Mesenchymal stem cell (in vitro differentiated cells and primary cell): ENCODE measurements at regions not wholly inside any gene's neighbourhood (a gene's known extent, or its start where the extent isn't known, plus 50 kb on each side); places are given as distances from the start of the nearest gene placed in this dataset.

Experiments
- DNase-seq: peaks from one replicate; pipeline ENCODE4 v3.0.0-alpha.2; 2013
- H2AFZ ChIP-seq: one replicate; pipeline ENCODE4 v1.6.1; 2013; ENCODE audit warnings: low read depth, mild to moderate bottlenecking, control low read depth, inconsistent platforms, low read length, moderate library complexity
- H2AK5ac ChIP-seq: 2 replicates; pipeline ENCODE4 v1.6.1; 2013; ENCODE audit warnings: low read length, moderate library complexity, mild to moderate bottlenecking, inconsistent platforms; ENCODE audit not compliant: severe bottlenecking
- H2BK120ac ChIP-seq: one replicate; pipeline ENCODE4 v1.6.1; 2013; ENCODE audit warnings: low read depth, mild to moderate bottlenecking, inconsistent platforms, low read length, moderate library complexity
- H2BK12ac ChIP-seq, 2 experiments: one replicate each; pipeline ENCODE4 v1.6.1; 2013; ENCODE audit warnings: inconsistent platforms in 2 of 2, low read length in 2 of 2, mild to moderate bottlenecking in 2 of 2, moderate library complexity in 2 of 2, control low read depth in 1 of 2
- H2BK15ac ChIP-seq: one replicate; pipeline ENCODE4 v1.6.1; 2013; ENCODE audit warnings: mild to moderate bottlenecking, low read depth, inconsistent platforms; ENCODE audit not compliant: poor library complexity, severe bottlenecking
- H2BK5ac ChIP-seq: 2 replicates; pipeline ENCODE4 v1.6.1; 2013; ENCODE audit warnings: low read depth, mild to moderate bottlenecking, low read length, control low read depth, inconsistent platforms; ENCODE audit not compliant: poor library complexity, severe bottlenecking
- H3K14ac ChIP-seq, 2 experiments: one replicate each; pipeline ENCODE4 v1.6.1; 2013; ENCODE audit warnings: inconsistent platforms in 2 of 2, low read length in 2 of 2, control low read depth in 1 of 2, mild to moderate bottlenecking in 1 of 2, moderate library complexity in 1 of 2
- H3K18ac ChIP-seq, 2 experiments: one replicate each; pipeline ENCODE4 v1.6.1; 2013; ENCODE audit warnings: inconsistent platforms in 2 of 2, low read length in 2 of 2, control low read depth in 1 of 2, low read depth in 1 of 2, mild to moderate bottlenecking in 1 of 2
- H3K23ac ChIP-seq, 2 experiments: one replicate each; pipeline ENCODE4 v1.6.1; 2013; ENCODE audit warnings: inconsistent platforms in 2 of 2, low read length in 2 of 2, mild to moderate bottlenecking in 2 of 2, moderate library complexity in 2 of 2, control low read depth in 1 of 2
- H3K27ac ChIP-seq: 2 replicates; pipeline ENCODE4 v1.5.1; 2013; ENCODE audit warnings: mild to moderate bottlenecking, moderate library complexity, low read length, control low read depth, inconsistent platforms; ENCODE audit not compliant: poor library complexity, severe bottlenecking
- H3K27me3 ChIP-seq, 2 experiments: 2 replicates each; pipeline versions ENCODE4 v1.6.1 to v1.7.0; 2013; ENCODE audit warnings: low read length in 2 of 2, mild to moderate bottlenecking in 2 of 2, moderate library complexity in 2 of 2, control low read depth in 1 of 2, inconsistent platforms in 1 of 2; ENCODE audit not compliant: control insufficient read depth in 1 of 2, insufficient read depth in 1 of 2
- H3K36me3 ChIP-seq, 2 experiments: 2 replicates each; pipeline versions ENCODE4 v1.6.1 to v1.7.0; 2013; ENCODE audit warnings: low read length in 2 of 2, control low read depth in 1 of 2, inconsistent platforms in 1 of 2, low read depth in 1 of 2, mild to moderate bottlenecking in 1 of 2; ENCODE audit not compliant: insufficient read depth in 2 of 2, control insufficient read depth in 1 of 2
- H3K4ac ChIP-seq, 2 experiments: one replicate each; pipeline ENCODE4 v1.6.1; 2013; ENCODE audit warnings: inconsistent platforms in 2 of 2, low read length in 2 of 2, mild to moderate bottlenecking in 2 of 2, moderate library complexity in 2 of 2, control low read depth in 1 of 2, low read depth in 1 of 2
- H3K4me1 ChIP-seq: 2 replicates; pipeline ENCODE4 v1.6.1; 2013; ENCODE audit warnings: low read depth, low read length, control low read depth; ENCODE audit not compliant: control insufficient read depth, insufficient read depth
- H3K4me2 ChIP-seq: 2 replicates; pipeline ENCODE4 v1.6.1; 2013; ENCODE audit warnings: low read length, mild to moderate bottlenecking, inconsistent platforms; ENCODE audit not compliant: poor library complexity, severe bottlenecking
- H3K4me3 ChIP-seq, 2 experiments: 2 replicates each; pipeline versions ENCODE4 v1.5.1 to v1.7.0; 2013; ENCODE audit warnings: low read length in 2 of 2, mild to moderate bottlenecking in 2 of 2, control low read depth in 1 of 2, low read depth in 1 of 2; ENCODE audit not compliant: insufficient read depth in 1 of 2
- H3K79me1 ChIP-seq: replicated peaks from 2 replicates; pipeline ENCODE4 v1.6.1; 2013; ENCODE audit warnings: mild to moderate bottlenecking, control low read depth, low read length, inconsistent platforms; ENCODE audit not compliant: poor library complexity, severe bottlenecking
- H3K9ac ChIP-seq: 2 replicates; pipeline ENCODE4 v1.7.0; 2013; ENCODE audit warnings: mild to moderate bottlenecking, low read length, moderate library complexity
- H3K9me3 ChIP-seq: 2 replicates; pipeline ENCODE4 v1.7.0; 2013; ENCODE audit warnings: mild to moderate bottlenecking, low read length; ENCODE audit not compliant: control insufficient read depth
- H4K8ac ChIP-seq: one replicate; pipeline ENCODE4 v1.6.1; 2013; ENCODE audit warnings: inconsistent platforms, mild to moderate bottlenecking, low read length, moderate library complexity
- H4K91ac ChIP-seq: one replicate; pipeline ENCODE4 v1.6.1; 2013; ENCODE audit warnings: mild to moderate bottlenecking, low read length, inconsistent platforms
- WGBS: methylation state at CpG from one replicate; pipeline ENCODE4 v1.1.7; 2013; ENCODE audit warnings: mixed read lengths; 5-methylcytosine and 5-hydroxymethylcytosine counted together

DNA sequence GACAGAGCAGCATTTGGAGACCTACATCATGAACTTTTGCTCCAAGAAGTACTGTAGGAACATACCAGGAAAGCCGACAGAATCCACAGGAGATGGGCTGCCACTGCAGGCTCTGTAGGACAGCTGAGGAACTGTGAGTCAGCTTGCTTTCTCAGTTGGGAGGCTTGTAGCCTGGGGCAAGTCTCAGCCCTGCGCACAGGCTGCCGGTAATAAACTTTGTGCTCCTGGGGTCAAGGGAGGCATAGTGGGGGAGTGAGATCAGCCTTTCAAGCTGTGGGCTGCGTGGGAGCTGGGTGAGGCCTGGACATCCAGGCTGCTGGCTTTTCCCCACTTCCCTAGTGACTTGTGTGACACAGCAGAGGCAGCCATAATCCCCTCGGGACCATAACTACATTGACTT is 718.0 kb upstream of the CDH10 start:
- H4K8ac ChIP-seq = no peak overlapping the region
- peaks cover 29% of the 10 kb centered on the region for H3K9me3 ChIP-seq
- no peak overlapping the region for H3K23ac ChIP-seq
- H3K27ac ChIP-seq = no peak overlapping the region
- no peak overlapping the region for H3K18ac ChIP-seq
- H3K4me2 ChIP-seq = no peak overlapping the region
- H3K36me3 ChIP-seq = no peaks in the 10 kb centered on the region
- no peak overlapping the region for H3K4me3 ChIP-seq
- H3K4me1 ChIP-seq = peaks cover 6% of the 10 kb centered on the region
- no peaks in the 10 kb centered on the region for H3K79me1 ChIP-seq
- H2BK12ac ChIP-seq = no peak overlapping the region
- 83% methylated on average over 5 of the region's 5 CpGs for WGBS
- no peak overlapping the region for H2BK120ac ChIP-seq
- no peak overlapping the region for H3K9ac ChIP-seq
- H2AFZ ChIP-seq = no peak overlapping the region
- H3K27me3 ChIP-seq = no peaks in the 10 kb centered on the region
- H2BK5ac ChIP-seq = no peak overlapping the region
- no peak overlapping the region for H3K14ac ChIP-seq
- no peak overlapping the region for H3K4ac ChIP-seq
- no peak overlapping the region for H2BK15ac ChIP-seq
- no peak overlapping the region for H2AK5ac ChIP-seq
- H4K91ac ChIP-seq = no peak overlapping the region
- DNase-seq = peak; percentile 36

DNA sequence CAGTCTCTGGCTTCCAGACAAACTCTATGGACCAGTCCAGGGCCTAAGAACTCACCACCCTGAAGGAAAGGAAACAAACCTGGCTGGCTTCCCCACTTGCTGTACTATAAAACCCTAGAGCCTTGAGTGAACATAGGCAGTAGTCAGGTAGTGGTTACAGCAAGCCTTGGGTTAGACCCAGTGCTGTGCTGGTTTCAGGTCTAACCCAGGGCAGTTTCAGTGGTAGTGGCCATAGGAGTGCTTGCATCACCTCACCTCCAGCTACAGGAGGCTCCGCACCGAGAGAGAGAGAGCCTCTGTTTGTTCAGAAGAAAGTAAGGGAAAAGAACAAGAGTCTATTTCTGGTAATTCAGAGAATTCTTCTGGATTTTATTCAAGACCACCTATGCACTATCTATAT is 714.1 kb upstream of the CDH10 start:
- Histone ChIP-seq H3K9me3 (peaks cover 31% of the 10 kb centered on the region), H3K4me3 (no peak overlapping the region), H2BK5ac (no peak overlapping the region), H4K91ac (no peak overlapping the region), H4K8ac (no peak overlapping the region), H3K14ac (no peak overlapping the region), H2AFZ (no peak overlapping the region), H2BK15ac (no peak overlapping the region), H3K23ac (no peak overlapping the region), H3K18ac (no peak overlapping the region), H3K36me3 (no peaks in the 10 kb centered on the region), H2AK5ac (no peak overlapping the region), H2BK120ac (no peak overlapping the region), H3K4me1 (peaks cover 6% of the 10 kb centered on the region), H3K9ac (no peak overlapping the region), H3K4me2 (no peak overlapping the region), H3K27me3 (no peaks in the 10 kb centered on the region), H3K4ac (no peak overlapping the region), H3K27ac (no peak overlapping the region), H3K79me1 (no peaks in the 10 kb centered on the region), H2BK12ac (no peak overlapping the region)
- no CpG with 5 or more reads among the region's 2 CpGs for WGBS
- DNase-seq = no peak

DNA sequence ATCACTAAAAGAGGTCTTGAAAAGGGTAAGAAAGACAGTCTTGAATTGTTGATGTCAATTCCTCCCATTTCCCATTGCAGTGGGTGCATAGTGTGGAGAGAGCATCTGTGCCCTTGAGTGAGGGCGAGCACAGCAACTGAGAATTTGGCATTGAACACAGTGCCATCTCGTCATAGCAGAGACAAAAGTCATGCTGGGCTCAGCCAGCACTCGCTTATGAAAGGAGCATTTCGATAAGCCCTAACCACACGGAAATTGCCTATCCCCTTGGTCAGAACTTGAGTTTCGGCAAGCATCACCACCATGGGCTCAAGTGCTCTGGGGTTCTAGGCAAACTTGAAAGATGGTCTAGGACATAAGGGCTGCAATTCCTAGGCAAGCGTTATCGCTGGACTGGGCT is 712.8 kb upstream of the CDH10 start:
- no peak overlapping the region for H3K14ac ChIP-seq
- H3K9ac ChIP-seq = no peak overlapping the region
- H3K27me3 ChIP-seq = no peaks in the 10 kb centered on the region
- H3K18ac ChIP-seq = no peak overlapping the region
- peaks cover 22% of the 10 kb centered on the region for H3K9me3 ChIP-seq
- WGBS = 92% methylated on average over 8 of the region's 8 CpGs
- no peak overlapping the region for H4K91ac ChIP-seq
- H2BK12ac ChIP-seq = no peak overlapping the region
- no peaks in the 10 kb centered on the region for H3K79me1 ChIP-seq
- H3K27ac ChIP-seq = no peak overlapping the region
- H3K4me1 ChIP-seq = no peaks in the 10 kb centered on the region
- H3K23ac ChIP-seq = no peak overlapping the region
- H2BK120ac ChIP-seq = no peak overlapping the region
- H2BK15ac ChIP-seq = no peak overlapping the region
- H3K36me3 ChIP-seq = no peaks in the 10 kb centered on the region
- no peak overlapping the region for H2AFZ ChIP-seq
- no peak overlapping the region for H3K4me2 ChIP-seq
- no peak overlapping the region for H2BK5ac ChIP-seq
- no peak overlapping the region for H4K8ac ChIP-seq
- DNase-seq = no peak
- H2AK5ac ChIP-seq = no peak overlapping the region
- no peak overlapping the region for H3K4me3 ChIP-seq
- H3K4ac ChIP-seq = no peak overlapping the region

DNA sequence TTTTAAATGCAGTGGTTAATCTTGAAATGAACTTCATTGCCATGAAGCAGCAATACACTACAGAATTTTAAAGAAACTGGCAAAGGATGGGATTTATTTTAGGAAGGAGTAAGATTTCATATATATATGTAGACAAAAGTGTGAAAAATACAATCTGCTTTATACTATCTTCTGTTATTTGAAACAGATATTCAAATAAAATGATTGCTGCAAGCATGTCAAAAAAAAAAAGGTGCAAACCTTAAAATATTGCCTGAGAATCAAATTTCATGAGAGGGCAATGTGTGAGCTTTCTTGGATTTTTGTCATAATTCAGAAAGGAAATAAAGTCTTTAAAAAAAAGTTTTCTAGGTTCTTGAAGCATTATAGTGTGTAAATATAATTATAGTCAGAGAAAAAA is 705.0 kb upstream of the CDH10 start:
- Histone ChIP-seq H3K27me3 (no peaks in the 10 kb centered on the region), H3K14ac (no peak overlapping the region), H2BK12ac (no peak overlapping the region), H3K9me3 (peaks cover 11% of the 10 kb centered on the region), H2AFZ (no peak overlapping the region), H3K18ac (no peak overlapping the region), H3K23ac (no peak overlapping the region), H3K4me3 (no peak overlapping the region), H4K8ac (no peak overlapping the region), H2BK15ac (no peak overlapping the region), H3K4me2 (no peak overlapping the region), H2BK5ac (no peak overlapping the region), H4K91ac (no peak overlapping the region), H3K36me3 (no peaks in the 10 kb centered on the region), H2BK120ac (no peak overlapping the region), H3K4me1 (no peaks in the 10 kb centered on the region), H3K9ac (no peak overlapping the region), H3K4ac (no peak overlapping the region), H2AK5ac (no peak overlapping the region), H3K27ac (no peak overlapping the region), H3K79me1 (no peaks in the 10 kb centered on the region)
- no peak for DNase-seq
